ENCODE measurements at regions not wholly inside any gene's neighbourhood (a gene's known extent, or its start where the extent isn't known, plus 50 kb on each side); places are given as distances from the start of the nearest gene placed in this dataset.

- intact Hi-C loops (cut with micrococcal nuclease): loop anchor here (10.0 kb wide), 1 partner anchor 181 kb away; no protein-coding TSS in a partner anchor
- CTCF ChIA-PET: interaction anchor here (1.0 to 1.5 kb wide), 2 partner anchors 90 to 318 kb away, joined by 3 to 7 read pairs; no protein-coding TSS in a partner anchor
These were observed 105.1 kb downstream of the EDN3 start for GRCh38 chr20:59405226-59406200.

More at GRCh38 chr20:59405226-59406200, 105.1 kb downstream of the EDN3 start:
- dilution Hi-C loops (cut with MboI; ENCODE audit: extremely low pct_ligation_motif_present, low sequenced_read_pairs): no loop called here
- POLR2A ChIA-PET: no interaction called here
- H3K4me1 ChIP-seq (ENCODE audit: control insufficient read depth, extremely low read depth, insufficient read depth, low read length): no peaks in the 10 kb centered on the region
- H3K36me3 ChIP-seq (ENCODE audit: control insufficient read depth in 2 of 2, extremely low read depth in 1 of 2, insufficient read depth in 2 of 2, low read length in 2 of 2): no peaks in the 10 kb centered on the region
- peaks cover 9 to 12% of the 10 kb centered on the region in 2 experiments for H3K27me3 ChIP-seq (ENCODE audit: control insufficient read depth in 2 of 2, insufficient read depth in 2 of 2, low read length in 2 of 2)
- no TSS peak for BruUV-seq (replicated peaks)
- H3K4me2 ChIP-seq (ENCODE audit: insufficient read depth, low read length): no peak overlapping the region
- no peak for TF ChIP-seq FOS (IDR thresholded peaks at IDR 0.05; ENCODE audit: borderline replicate concordance, insufficient read depth, low read length)
- no peak for TF ChIP-seq MYC (IDR thresholded peaks at IDR 0.05; ENCODE audit: low read depth, low read length)
- no peak for TF ChIP-seq EZH2 (IDR thresholded peaks at IDR 0.05; ENCODE audit: borderline replicate concordance, low read depth, low read length, severe bottlenecking)
- TF ChIP-seq CTCF (IDR thresholded peaks at IDR 0.05; ENCODE audit: extremely low read depth in 1 of 2, insufficient read depth in 1 of 2, low read depth in 1 of 2, low read length in 2 of 2): no peak
- TF ChIP-seq POLR2AphosphoS5 (IDR thresholded peaks at IDR 0.05; ENCODE audit: insufficient read depth, low read depth, low read length): no peak
- FAIRE-seq: no peak
- H3K4me3 ChIP-seq (replicated peaks in 1 of 3; ENCODE audit: insufficient read depth in 1 of 3, low read depth in 1 of 3, low read length in 3 of 3): no peak overlapping the region
- H3K79me2 ChIP-seq (ENCODE audit: control insufficient read depth, insufficient read depth, low read length): no peaks in the 10 kb centered on the region
- no peak overlapping the region for H2AFZ ChIP-seq (ENCODE audit: low read depth, low read length)
- no peak for DNase-seq (ENCODE audit: low read depth, low spot score)
- H3K9me1 ChIP-seq (replicated peaks; ENCODE audit: control insufficient read depth, extremely low read depth, insufficient read depth, low read length): no peaks in the 10 kb centered on the region
- H4K20me1 ChIP-seq (replicated peaks; ENCODE audit: control insufficient read depth, extremely low read depth, insufficient read depth, low read length): no peaks in the 10 kb centered on the region
- H3K9me3 ChIP-seq (replicated peaks; ENCODE audit: control insufficient read depth, insufficient read depth, low read length): no peaks in the 10 kb centered on the region
- H3K27ac ChIP-seq (ENCODE audit: insufficient read depth, low read depth, low read length): no peak overlapping the region
- no peak overlapping the region for H3K9ac ChIP-seq (replicated peaks; ENCODE audit: extremely low read depth, insufficient read depth, low read length)

All from endothelial cell of umbilical vein (primary cell).